ENCODE measurements at regions not wholly inside any gene's neighbourhood (a gene's known extent, or its start where the extent isn't known, plus 50 kb on each side); places are given as distances from the start of the nearest gene placed in this dataset.

GRCh38 chr11:69976794-69977193 is 101.3 kb upstream of the ANO1 start:
- no peak for DNase-seq

- DNase-seq: no peak
These were observed 100.2 kb upstream of the ANO1 start for GRCh38 chr11:69977951-69978350.

- no peak for DNase-seq
These were observed 99.1 kb upstream of the ANO1 start for GRCh38 chr11:69978841-69979614.

- DNase-seq: no peak
These were observed 98.5 kb upstream of the ANO1 start for GRCh38 chr11:69979632-69980031.

- DNase-seq: no peak
These were observed 96.9 kb upstream of the ANO1 start for GRCh38 chr11:69981119-69981784.

- DNase-seq: no peak
These were observed 95.2 kb upstream of the ANO1 start for GRCh38 chr11:69982690-69983570.

GRCh38 chr11:69983571-69983877 is 94.6 kb upstream of the ANO1 start:
- DNase-seq: no peak

GRCh38 chr11:69983897-69984438 is 94.1 kb upstream of the ANO1 start:
- DNase-seq: no peak

- DNase-seq: peak; percentile 12
These were observed 93.5 kb upstream of the ANO1 start for GRCh38 chr11:69984457-69985261.

- DNase-seq: no peak
These were observed 92.8 kb upstream of the ANO1 start for GRCh38 chr11:69985331-69985640.

GRCh38 chr11:69985641-69986439 is 92.3 kb upstream of the ANO1 start:
- no peak for DNase-seq

- DNase-seq: no peak
These were observed 91.7 kb upstream of the ANO1 start for GRCh38 chr11:69986440-69986787.

- DNase-seq: no peak
These were observed 91.3 kb upstream of the ANO1 start for GRCh38 chr11:69986830-69987229.

GRCh38 chr11:69992026-69992425 is 86.1 kb upstream of the ANO1 start:
- no peak for DNase-seq

GRCh38 chr11:69992943-69993694 is 85.0 kb upstream of the ANO1 start:
- DNase-seq: no peak

- DNase-seq: no peak
These were observed 83.3 kb upstream of the ANO1 start for GRCh38 chr11:69994810-69995209.

- DNase-seq: no peak
These were observed 82.4 kb upstream of the ANO1 start for GRCh38 chr11:69995697-69996096.

GRCh38 chr11:69996451-69996850 is 81.7 kb upstream of the ANO1 start:
- no peak for DNase-seq

GRCh38 chr11:69997352-69997751 is 80.8 kb upstream of the ANO1 start:
- DNase-seq: no peak

GRCh38 chr11:69999721-70000120 is 78.4 kb upstream of the ANO1 start:
- no peak for DNase-seq

GRCh38 chr11:70000228-70000627 is 77.9 kb upstream of the ANO1 start:
- no peak for DNase-seq
